Astrocyte (in vitro differentiated cells and primary cell): ENCODE measurements at regions not wholly inside any gene's neighbourhood (a gene's known extent, or its start where the extent isn't known, plus 50 kb on each side); places are given as distances from the start of the nearest gene placed in this dataset.

Experiments used
- CTCF ChIP-seq: IDR thresholded peaks from 2 replicates; pipeline ENCODE4 v1.5.1; 2011; ENCODE audit warnings: low read depth, mild to moderate bottlenecking, inconsistent platforms, low read length, moderate library complexity; ENCODE audit not compliant: insufficient read depth
- EZH2 ChIP-seq: IDR thresholded peaks from 2 replicates; pipeline ENCODE4 v1.6.1; 2012; ENCODE audit warnings: mild to moderate bottlenecking, low read length, inconsistent platforms; ENCODE audit not compliant: insufficient read depth

- TF ChIP-seq CTCF (no peak), EZH2 (no peak)
Measured at GRCh38 chr7:12847001-12847400, 159.6 kb downstream of the ARL4A start.
